ENCODE measurements at regions not wholly inside any gene's neighbourhood (a gene's known extent, or its start where the extent isn't known, plus 50 kb on each side); places are given as distances from the start of the nearest gene placed in this dataset.

DNA sequence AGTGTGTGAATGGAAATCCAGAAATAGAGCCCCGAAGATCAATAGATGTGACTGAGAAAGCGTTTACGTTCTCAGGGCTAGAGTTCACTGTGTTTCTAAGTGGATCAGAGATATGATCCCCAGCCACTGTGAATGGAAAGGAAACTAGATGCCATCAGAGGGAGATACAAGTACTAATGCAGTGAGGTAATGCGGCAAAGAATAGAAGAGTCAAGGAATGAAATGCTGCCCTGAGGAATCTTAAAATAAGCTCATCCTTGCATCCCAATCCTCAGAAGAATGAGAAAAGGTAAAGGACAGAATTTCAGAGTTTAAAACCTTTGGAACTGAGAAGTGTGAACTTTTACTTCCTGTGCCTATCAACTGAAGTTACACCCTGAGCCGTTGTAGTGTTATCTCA lies 165.5 kb upstream of the ESRRG start:
- TF ChIP-seq, protein P1, sequence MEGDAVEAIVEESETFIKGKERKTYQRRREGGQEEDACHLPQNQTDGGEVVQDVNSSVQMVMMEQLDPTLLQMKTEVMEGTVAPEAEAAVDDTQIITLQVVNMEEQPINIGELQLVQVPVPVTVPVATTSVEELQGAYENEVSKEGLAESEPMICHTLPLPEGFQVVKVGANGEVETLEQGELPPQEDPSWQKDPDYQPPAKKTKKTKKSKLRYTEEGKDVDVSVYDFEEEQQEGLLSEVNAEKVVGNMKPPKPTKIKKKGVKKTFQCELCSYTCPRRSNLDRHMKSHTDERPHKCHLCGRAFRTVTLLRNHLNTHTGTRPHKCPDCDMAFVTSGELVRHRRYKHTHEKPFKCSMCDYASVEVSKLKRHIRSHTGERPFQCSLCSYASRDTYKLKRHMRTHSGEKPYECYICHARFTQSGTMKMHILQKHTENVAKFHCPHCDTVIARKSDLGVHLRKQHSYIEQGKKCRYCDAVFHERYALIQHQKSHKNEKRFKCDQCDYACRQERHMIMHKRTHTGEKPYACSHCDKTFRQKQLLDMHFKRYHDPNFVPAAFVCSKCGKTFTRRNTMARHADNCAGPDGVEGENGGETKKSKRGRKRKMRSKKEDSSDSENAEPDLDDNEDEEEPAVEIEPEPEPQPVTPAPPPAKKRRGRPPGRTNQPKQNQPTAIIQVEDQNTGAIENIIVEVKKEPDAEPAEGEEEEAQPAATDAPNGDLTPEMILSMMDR (IDR thresholded peaks at IDR 0.05), result no peak
- DNase-seq (ENCODE audit: low spot score), result no peak
- Histone ChIP-seq H3K4me3 (no peak overlapping the region), H3K27ac (no peak overlapping the region)

DNA sequence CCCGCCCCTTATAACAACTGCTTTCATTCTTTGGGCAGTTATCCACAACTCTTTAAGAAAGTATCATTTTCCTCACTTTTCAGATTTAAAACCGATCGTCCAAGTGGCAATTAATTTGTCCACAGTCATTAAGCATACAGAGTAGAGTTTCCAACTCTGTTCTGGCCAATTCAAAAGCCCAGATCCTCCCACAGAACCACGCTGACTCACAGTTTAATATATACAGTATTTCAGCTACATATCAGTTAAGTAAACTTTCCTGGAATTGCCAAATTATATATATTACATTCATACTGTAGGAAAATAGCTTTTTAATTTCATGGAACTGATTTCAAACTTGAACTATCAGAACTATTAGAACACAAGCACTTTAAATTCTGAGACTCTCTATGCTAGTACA lies 163.8 kb upstream of the ESRRG start:
- H3K27ac ChIP-seq, result no peak overlapping the region
- TF ChIP-seq, protein P1 (IDR thresholded peaks at IDR 0.05), result no peak
- H3K4me3 ChIP-seq, result no peak overlapping the region
- DNase-seq (ENCODE audit: low spot score), result no peak

DNA sequence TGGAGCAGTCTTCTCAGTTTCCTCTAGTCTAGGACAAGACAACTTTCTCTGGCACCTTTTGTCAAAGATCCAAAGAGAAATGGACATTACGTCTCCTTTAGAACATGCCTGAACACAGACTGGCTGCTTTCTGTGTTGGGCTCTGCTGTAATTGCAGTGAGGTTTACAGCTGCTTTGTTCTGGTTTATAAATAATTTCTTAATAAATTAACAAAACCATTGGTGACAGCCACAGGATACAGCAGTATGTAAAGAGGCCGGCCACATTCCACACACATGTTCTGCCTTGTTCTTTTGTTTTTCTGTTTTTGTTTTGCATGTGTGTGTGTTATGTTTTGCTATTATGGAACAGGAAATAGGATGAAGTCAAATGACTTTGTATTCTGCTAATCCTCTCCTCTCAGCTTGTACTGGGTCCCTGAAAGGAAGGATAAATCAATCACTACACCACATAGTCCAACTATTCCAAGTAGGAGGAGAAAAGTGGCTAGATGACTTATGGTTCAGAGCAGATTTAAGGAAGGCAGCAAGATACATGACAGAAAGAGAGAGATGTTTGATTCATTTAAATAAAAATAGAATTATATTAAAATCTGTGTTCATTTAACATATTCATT lies 161.5 kb upstream of the ESRRG start:
- no peak for DNase-seq (ENCODE audit: low spot score)
- no peak overlapping the region for H3K27ac ChIP-seq
- TF ChIP-seq, protein P1 (IDR thresholded peaks at IDR 0.05), result no peak

DNA sequence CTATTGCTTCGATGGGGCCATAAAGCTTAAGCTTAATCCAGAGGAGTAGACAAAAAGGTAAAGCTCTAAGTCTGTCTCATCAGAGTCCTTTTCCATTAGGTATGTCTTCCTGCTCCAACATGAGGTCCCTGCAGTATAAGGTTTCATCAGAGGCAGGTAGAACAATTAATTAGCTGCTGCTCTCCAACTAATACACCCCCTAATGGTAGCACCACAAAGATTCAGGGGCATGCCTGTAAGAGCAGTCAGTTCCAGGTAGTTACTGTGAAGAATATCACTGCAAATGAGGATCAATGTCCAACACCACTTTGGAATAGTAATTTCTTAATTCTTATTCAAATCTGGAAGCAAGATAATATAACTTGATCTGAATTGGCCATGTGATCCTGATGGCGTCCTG lies 160.3 kb upstream of the ESRRG start:
- no peak for DNase-seq (ENCODE audit: low spot score)
- H3K4me3 ChIP-seq, result no peak overlapping the region
- H3K27ac ChIP-seq, result no peak overlapping the region
- TF ChIP-seq, protein P1 (IDR thresholded peaks at IDR 0.05), result no peak

More for the DNA sequence above, 161.5 kb upstream of the ESRRG start:
- no peak overlapping the region for H3K4me3 ChIP-seq

DNA sequence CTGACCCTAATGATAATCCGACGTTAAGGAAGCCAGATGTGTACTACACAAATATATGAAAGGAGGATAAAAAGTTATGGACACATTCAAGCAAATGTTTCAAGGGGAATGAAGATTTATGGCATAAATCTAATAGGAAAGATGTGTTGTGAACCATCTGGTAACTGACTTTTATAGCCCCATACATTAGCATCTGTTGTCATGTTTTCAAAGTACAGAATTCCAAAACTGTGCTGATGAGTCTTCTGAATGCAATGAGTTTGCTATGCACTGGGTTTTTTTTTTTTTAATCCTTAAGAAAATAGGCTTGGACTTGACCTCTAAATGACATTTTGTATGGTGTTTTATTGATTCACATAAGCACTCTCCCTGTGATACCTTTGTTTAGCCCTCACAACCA lies 158.5 kb upstream of the ESRRG start:
- H3K27ac ChIP-seq, result no peak overlapping the region
- no peak for DNase-seq (ENCODE audit: low spot score)
- H3K4me3 ChIP-seq, result no peak overlapping the region
- TF ChIP-seq, protein P1 (IDR thresholded peaks at IDR 0.05), result no peak

DNA sequence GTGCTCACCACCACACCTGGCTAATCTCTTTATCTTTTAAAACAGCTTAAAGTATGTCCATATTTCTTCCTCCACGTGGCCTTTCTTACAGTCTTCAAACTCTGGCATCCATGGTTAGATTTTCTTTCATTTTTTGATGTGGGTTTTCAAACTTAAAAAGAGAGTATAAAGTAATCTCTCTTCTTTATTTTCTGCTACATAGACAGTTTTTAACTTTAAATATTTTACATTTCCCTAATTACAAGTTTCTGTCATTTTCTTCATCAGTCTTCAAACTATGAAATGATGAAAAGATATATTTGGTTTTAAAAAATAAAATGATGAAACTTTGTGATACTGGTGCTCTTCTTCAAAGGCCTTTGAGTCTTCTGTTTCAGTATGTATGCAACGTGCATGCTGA lies 143.5 kb upstream of the ESRRG start:
- no peak for DNase-seq (ENCODE audit: low spot score)

DNA sequence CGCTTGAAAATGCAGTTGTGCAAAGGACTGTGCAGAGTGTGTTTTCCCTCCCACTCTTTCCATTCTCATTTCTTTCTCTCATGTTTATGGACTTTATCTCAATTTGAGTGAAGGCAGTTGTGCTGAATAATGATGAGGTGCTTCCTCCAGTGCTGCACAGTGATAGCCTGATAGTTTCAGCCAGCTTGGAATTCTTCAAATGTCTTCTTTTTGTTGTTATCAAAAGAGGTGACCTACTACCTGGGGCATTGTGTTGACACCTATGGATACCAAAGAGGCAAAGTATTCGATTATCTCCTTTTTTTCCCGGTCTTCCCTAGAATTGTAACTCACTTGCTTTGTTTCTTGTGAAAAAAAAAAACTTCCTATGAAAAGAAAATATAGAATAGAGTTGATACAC lies 132.6 kb upstream of the ESRRG start:
- no peak overlapping the region for H3K4me3 ChIP-seq
- TF ChIP-seq, protein P1 (IDR thresholded peaks at IDR 0.05), result no peak
- no peak overlapping the region for H3K27ac ChIP-seq
- no peak for DNase-seq (ENCODE audit: low spot score)

More for the DNA sequence above, 143.5 kb upstream of the ESRRG start:
- no peak overlapping the region for H3K27ac ChIP-seq
- no peak overlapping the region for H3K4me3 ChIP-seq
- TF ChIP-seq, protein P1 (IDR thresholded peaks at IDR 0.05), result no peak
